ENCODE measurements at regions not wholly inside any gene's neighbourhood (a gene's known extent, or its start where the extent isn't known, plus 50 kb on each side); places are given as distances from the start of the nearest gene placed in this dataset.

GRCh38 chr3:181976526-181976925 lies 264.8 kb downstream of the SOX2 start:
- TF ChIP-seq JUN (IDR thresholded peaks at IDR 0.05; ENCODE audit: borderline replicate concordance, insufficient read depth, insufficient read length, low read depth) (no peak), EZH2 (IDR thresholded peaks at IDR 0.05; ENCODE audit: borderline replicate concordance, low read depth, low read length, severe bottlenecking) (no peak), FOS (IDR thresholded peaks at IDR 0.05; ENCODE audit: borderline replicate concordance, insufficient read depth, low read length) (no peak), POLR2A (IDR thresholded peaks at IDR 0.05; ENCODE audit: low read depth, low read length) (no peak), GATA2 (IDR thresholded peaks at IDR 0.05; ENCODE audit: insufficient read depth, insufficient read length, low read depth, low read length) (no peak), MYC (IDR thresholded peaks at IDR 0.05; ENCODE audit: low read depth, low read length) (no peak), POLR2AphosphoS5 (IDR thresholded peaks at IDR 0.05; ENCODE audit: insufficient read depth, low read depth, low read length) (no peak)
- TF ChIP-seq, protein P1, sequence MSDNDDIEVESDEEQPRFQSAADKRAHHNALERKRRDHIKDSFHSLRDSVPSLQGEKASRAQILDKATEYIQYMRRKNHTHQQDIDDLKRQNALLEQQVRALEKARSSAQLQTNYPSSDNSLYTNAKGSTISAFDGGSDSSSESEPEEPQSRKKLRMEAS (IDR thresholded peaks at IDR 0.05; ENCODE audit: insufficient read depth, insufficient read length): no peak
- TF ChIP-seq, protein P2, sequence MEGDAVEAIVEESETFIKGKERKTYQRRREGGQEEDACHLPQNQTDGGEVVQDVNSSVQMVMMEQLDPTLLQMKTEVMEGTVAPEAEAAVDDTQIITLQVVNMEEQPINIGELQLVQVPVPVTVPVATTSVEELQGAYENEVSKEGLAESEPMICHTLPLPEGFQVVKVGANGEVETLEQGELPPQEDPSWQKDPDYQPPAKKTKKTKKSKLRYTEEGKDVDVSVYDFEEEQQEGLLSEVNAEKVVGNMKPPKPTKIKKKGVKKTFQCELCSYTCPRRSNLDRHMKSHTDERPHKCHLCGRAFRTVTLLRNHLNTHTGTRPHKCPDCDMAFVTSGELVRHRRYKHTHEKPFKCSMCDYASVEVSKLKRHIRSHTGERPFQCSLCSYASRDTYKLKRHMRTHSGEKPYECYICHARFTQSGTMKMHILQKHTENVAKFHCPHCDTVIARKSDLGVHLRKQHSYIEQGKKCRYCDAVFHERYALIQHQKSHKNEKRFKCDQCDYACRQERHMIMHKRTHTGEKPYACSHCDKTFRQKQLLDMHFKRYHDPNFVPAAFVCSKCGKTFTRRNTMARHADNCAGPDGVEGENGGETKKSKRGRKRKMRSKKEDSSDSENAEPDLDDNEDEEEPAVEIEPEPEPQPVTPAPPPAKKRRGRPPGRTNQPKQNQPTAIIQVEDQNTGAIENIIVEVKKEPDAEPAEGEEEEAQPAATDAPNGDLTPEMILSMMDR (IDR thresholded peaks at IDR 0.05; ENCODE audit: extremely low read depth in 1 of 2, insufficient read depth in 1 of 2, low read depth in 1 of 2, low read length in 2 of 2): no peak
- FAIRE-seq (no peak), DNase-seq (ENCODE audit: low read depth, low spot score) (no peak)
- H3K9ac ChIP-seq (replicated peaks; ENCODE audit: extremely low read depth, insufficient read depth, low read length): no peak overlapping the region
- H3K9me3 ChIP-seq (replicated peaks; ENCODE audit: control insufficient read depth, insufficient read depth, low read length): no peaks in the 10 kb centered on the region
- no peak overlapping the region for H3K4me3 ChIP-seq (replicated peaks in 1 of 3; ENCODE audit: insufficient read depth in 1 of 3, low read depth in 1 of 3, low read length in 3 of 3)
- POLR2A ChIA-PET: no interaction called here
- H3K27me3 ChIP-seq (ENCODE audit: control insufficient read depth in 2 of 2, insufficient read depth in 2 of 2, low read length in 2 of 2): no peaks in the 10 kb centered on the region
- no peak overlapping the region for H3K27ac ChIP-seq (ENCODE audit: insufficient read depth, low read depth, low read length)
- no peak overlapping the region for H2AFZ ChIP-seq (ENCODE audit: low read depth, low read length)
- H3K9me1 ChIP-seq (replicated peaks; ENCODE audit: control insufficient read depth, extremely low read depth, insufficient read depth, low read length): no peaks in the 10 kb centered on the region
- CTCF ChIA-PET: no interaction called here
- BruUV-seq (replicated peaks): no TSS peak
- H3K79me2 ChIP-seq (ENCODE audit: control insufficient read depth, insufficient read depth, low read length): no peaks in the 10 kb centered on the region
- dilution Hi-C loops (cut with MboI; ENCODE audit: extremely low pct_ligation_motif_present, low sequenced_read_pairs) (no loop called here), intact Hi-C loops (cut with micrococcal nuclease) (no loop called here)
- no peaks in the 10 kb centered on the region for H3K36me3 ChIP-seq (ENCODE audit: control insufficient read depth in 2 of 2, extremely low read depth in 1 of 2, insufficient read depth in 2 of 2, low read length in 2 of 2)
- no peak overlapping the region for H3K4me2 ChIP-seq (ENCODE audit: insufficient read depth, low read length)
- H3K4me1 ChIP-seq (ENCODE audit: control insufficient read depth, extremely low read depth, insufficient read depth, low read length): no peaks in the 10 kb centered on the region
- H4K20me1 ChIP-seq (replicated peaks; ENCODE audit: control insufficient read depth, extremely low read depth, insufficient read depth, low read length): no peaks in the 10 kb centered on the region
